ENCODE measurements at regions not wholly inside any gene's neighbourhood (a gene's known extent, or its start where the extent isn't known, plus 50 kb on each side); places are given as distances from the start of the nearest gene placed in this dataset.
"Not testable (repeated sequence)": the region's sequence is repeated elsewhere in the genome, so short reads cannot be mapped to it uniquely, and the experiment has no call there.

- no peak for DNase-seq
Observed at GRCh38 chr22:47512617-47513016, 750.2 kb downstream of the TBC1D22A start.

GRCh38 chr22:47504962-47505361, 742.5 kb downstream of the TBC1D22A start:
- no peak for DNase-seq

DNA sequence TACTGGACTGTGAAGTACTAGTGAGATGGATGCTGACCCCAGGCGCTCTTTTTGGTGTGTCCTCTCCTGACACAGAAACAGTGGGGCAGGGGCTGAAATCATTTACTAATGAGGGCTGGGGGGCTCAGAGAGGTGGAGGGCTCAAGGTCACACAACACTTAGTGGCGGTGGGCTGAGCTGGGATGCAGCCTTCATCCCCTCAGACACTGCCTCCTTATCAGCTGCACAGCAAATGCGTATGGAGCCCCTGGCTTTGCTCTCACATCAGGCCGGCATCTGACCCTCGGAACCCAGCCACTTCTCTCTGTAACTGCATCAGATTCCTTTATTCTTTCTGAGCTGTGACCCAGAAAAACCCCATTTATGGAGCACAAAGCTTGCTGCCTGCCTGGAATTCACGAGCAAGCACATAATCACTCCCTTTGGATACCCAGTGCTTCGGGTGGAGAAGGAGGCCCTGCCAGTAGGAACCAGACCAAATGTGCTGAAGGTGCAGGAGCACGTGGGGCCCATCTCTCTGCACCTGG, 736.6 kb downstream of the TBC1D22A start:
- no peak for DNase-seq

DNA sequence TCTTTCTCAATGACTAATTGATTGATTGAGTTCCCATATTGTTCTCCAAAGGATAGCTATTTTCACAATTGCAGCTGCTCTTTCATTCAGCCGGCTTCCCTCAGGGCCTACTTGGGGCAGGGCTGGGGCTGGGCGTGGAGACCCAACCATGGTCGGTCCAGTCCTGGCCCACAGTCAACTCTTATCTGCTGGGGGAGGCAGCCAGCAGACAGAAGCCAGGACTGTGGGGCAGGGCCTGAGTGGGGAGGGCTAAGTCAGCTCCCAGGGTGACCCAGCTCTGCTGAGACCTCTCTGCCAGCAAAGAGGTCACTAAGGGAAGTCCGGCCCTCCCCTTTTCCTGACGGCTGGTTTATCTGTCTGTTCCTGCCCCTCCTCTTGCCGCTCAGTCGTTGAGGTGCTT, 735.2 kb downstream of the TBC1D22A start:
- DNase-seq, result no peak

DNA sequence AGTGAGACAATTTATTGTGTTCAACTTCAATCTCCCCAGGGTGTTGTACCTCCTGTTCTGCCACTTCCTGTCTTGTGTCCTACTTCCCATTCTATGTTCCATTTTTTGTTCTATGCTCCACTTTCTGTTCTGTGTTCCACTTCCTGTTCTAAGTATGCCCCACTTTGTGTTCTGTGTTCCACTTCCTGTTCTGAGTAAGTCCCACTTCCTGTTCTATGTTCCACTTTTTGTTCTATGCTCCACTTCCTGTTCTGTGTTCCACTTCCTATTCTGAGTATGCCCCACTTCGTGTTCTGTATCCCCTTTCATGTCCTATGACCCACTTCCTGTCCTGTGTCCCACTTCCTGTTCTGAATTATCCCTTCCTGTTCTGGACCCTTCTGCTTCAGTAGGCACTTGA, 732.7 kb downstream of the TBC1D22A start:
- DNase-seq, result no peak

GRCh38 chr22:47488131-47488530, 725.7 kb downstream of the TBC1D22A start:
- DNase-seq, result not testable (repeated sequence)

DNA sequence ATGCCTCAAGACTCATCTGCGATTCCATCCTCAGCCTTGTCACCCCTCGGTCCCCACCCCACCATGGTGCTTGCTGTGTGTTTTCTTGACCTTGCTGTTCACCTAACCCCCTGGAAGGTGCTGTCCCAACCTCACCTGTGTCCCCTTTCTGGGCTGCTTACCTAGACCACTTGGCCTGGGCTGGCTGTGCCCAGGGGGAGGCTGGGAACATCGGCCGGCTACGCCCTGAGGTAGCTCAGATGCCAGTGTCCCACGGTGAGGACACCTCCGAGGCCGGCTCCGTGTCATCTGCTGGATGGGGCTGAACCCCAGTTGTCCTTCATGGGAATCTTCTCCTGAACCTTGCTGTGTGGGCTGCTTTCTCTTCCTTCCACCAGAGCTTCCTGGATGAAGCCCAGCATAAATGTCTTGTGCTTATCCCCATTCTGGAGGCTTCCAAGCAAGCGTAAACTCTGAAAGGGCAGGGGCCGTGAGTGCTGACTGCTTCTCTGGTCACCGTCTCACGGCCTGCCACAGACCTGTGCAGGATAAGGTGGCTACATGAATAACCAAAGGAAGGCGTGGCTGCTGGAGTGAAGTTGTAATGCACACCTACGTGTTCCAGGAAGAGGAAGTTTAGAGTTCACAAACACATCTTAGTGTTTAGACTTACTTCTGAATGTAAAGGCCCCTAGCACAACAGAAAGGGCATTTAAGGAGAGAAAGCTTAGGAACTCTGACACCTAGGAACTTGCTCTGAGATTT, 724.3 kb downstream of the TBC1D22A start:
- DNase-seq, result no peak

DNA sequence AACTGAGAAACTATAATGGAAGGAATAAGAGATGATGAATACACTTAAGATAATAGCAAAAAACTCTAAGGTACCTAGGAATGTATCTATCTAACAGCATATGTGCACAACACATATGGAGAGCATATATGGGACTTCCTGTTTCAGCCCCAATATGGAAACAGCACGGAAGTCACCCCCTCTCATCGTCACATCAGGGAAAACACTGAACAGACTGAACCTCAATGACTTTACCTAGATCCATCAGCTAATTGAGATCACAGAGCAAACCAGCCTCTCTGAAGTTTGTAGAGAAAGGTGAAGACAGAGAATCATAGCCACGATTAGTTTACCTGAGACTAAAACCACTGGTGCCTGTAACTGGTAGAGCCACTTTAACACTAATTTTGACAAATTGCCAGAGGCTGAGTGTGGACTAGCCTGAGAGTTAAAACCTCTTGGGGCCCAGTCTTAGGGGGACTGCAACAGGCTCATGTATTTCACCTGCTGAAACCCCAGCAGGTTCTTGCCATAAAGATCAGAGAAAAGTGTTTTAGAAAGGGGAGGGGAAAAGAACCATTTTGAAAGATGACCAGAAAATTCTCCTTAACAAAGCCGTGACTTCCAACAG, 722.6 kb downstream of the TBC1D22A start:
- no peak for DNase-seq

DNA sequence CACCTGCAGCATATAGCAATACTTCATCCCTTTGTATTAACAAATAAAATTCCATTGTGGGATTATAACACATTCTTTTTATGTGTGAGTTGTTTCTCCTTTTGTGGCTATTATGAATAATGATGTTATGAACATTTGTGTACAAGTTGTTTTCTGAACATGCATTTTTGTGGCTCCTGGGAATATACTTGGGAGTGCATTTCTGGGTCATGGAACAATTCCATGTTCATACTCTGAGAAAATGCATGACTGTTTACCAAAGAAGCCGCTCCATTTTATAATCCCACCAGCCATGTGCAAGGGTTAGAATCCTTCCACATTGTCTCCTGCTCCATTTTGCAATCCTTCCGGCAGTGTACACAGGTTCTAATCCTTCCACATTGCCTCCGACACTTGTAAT, 713.8 kb downstream of the TBC1D22A start:
- DNase-seq, result no peak

DNA sequence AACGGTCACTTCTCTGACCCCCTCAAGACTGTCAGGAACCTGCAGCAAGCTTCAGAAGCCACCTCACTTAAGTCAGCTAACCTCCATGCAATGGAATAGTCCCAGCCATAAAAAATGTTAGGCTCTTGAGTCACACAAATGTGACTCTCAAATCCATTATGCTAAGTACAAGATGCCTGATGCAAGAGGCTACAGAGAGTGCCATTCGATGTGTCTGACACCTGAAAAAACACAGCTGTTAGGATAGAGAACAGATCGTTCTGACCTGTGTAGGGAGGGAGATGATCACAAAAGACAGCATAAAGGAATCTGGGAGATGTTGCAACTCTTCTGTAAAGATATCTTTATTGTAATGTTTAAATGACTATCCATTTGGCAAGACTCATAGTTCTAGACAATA, 712.4 kb downstream of the TBC1D22A start:
- DNase-seq, result no peak

DNA sequence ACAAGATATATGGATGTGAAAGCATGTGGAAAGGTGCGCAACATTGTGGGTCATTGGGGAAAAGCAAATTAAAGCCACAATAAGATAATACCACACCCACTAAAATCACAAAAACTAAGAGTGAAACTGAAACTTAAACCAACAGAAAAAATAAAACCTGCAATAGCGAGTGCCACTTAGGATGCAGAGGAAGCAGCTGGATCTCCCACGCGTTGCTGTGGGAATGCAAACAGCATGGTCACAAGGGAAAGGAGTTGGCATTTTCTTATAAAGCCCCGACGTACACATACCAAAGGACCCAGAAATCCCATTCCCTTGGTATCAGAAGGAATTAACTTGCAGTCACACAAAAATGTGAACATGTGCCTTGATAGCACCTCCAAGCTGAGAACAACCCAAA, 712.0 kb downstream of the TBC1D22A start:
- no peak for DNase-seq

DNA sequence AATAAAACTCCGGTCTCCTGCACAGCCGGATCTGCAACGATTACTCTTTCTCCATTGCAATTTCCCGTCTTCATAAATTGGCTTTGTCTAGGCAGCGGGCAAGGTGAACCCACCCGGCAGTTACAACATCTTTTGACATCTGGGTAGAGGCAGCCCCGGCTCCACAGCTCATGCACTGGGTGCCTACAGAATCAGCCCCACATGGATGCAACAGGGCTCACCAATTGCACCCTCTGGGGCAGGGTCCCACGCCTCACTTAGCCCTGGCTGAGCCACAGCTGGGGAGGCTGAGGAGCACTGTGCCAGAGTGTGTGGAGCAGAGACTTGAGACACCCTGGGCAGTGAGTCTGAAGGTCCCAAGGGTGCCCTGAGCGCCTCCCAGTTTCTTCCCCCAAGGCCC, 710.2 kb downstream of the TBC1D22A start:
- DNase-seq, result no peak

DNA sequence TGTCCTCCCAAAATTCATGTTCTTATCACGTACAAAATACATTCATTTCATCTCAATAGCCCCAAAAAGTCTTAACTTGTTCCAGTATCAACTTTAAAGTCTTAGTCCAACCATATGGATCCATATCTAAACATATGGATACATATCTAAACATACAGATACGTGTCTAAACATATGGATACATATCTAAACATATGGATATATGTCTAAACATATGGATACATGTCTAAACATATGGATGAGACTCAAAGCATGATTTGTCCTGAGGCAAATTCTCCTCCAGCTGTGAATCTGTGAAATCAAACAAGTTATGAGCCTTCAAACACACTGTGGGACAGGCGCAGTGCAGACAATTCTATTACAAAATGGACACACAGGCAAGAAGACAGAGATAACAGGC, 709.0 kb downstream of the TBC1D22A start:
- no peak for DNase-seq

GRCh38 chr22:47465809-47466208, 703.4 kb downstream of the TBC1D22A start:
- no peak for DNase-seq

DNA sequence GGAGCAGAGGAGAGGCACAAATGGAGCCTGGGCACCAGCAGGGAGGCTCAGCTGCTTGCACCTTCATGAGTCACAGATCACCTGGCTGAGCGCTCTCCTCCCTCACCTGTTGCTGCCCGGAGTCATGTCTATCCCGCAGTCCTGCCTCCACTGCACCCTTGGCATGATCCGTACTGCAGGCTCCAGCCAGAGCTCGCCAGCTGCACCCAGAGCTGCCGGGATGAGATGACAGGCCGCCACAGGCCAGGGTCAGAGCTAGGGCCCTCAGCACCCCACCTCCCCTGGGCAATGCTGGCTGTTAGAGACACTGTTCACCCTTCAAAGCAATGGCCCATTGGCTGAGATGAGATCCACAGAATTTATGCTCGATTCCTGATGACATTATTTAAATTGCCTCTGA, 702.8 kb downstream of the TBC1D22A start:
- DNase-seq, result no peak

GRCh38 chr22:47463220-47463619, 700.8 kb downstream of the TBC1D22A start:
- DNase-seq, result no peak

GRCh38 chr22:47460861-47461260, 698.4 kb downstream of the TBC1D22A start:
- no peak for DNase-seq

DNA sequence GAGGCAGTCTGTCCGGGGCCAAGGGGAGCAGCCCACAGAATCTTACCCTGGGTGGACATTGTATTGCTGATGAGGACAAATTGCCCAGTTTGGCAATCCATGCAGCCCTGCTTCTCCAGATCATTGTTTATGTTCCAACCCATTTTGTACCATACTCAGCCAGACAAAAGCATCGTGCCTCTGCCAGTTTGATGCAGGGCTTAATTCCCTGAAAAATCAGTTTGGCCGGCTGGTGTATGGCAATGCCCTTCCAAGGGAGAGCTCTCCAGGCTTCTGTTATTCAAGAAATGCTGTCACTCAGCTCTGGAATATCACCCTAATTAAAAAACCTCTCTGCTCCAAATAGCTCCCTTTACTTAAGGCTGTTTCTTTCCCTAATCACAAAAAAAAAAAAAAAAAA, 697.7 kb downstream of the TBC1D22A start:
- peak in 3 of 56 donors; percentile 11 to 22 (median 14) for DNase-seq

GRCh38 chr22:47458348-47458747, 695.9 kb downstream of the TBC1D22A start:
- DNase-seq, result no peak

DNA sequence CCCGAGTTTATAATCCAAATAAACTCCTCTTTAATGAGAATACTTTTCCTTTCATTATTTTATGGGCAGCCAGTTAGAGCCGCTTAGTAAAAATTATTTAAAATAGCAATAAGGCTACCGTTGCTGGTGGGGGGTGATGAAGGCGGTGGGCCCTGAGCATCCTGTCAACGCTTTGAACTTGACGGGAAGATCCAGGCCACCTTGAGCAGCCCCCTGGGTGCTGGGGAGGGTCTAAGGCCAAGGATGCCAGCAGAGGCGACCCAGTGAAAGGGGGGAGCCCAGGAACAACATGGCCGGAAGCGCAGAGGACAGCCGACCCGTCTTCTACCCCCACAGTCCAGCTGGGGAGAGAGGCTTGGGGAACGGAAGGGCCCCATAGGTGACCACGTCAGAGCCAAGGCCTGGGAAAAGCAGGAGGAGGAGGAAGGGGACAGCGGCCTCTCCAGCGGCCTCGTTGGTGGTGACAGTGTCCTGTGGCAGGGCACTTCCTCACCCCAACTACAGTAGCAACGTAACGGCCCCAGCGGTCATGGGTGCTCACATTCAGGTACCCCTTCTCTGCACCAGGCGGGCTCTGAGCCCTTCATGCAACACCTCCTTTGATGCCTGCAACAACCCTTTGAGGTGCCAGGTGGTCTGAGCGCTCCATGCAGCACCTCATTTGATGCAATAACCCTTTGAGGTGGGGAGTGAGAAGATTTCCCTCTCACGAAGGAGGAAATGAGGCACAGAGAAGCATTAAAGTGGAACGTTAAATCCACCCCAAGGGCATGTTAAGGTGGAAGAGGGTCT, 695.3 kb downstream of the TBC1D22A start:
- DNase-seq, result no peak

DNA sequence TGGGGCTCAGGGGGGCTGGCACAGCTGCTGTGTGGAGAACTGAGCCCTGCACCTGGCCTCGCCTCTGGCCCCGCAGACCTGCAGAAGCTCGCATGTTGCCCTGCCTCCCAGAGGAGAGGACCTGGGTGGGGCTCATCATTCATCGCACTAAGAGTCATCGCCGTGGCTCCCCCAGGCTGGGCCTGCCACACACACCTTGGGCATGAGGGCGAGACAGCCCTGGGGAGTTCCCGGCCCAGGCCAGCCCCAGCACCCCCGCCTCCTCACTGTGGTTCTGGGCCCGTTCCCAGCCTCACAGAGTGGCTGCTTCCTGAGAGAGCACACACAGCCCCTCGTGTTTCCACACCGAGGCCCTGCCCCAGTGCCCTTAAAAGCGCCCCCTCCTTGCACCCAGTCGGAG, 694.6 kb downstream of the TBC1D22A start:
- DNase-seq, result no peak

GRCh38 chr22:47456031-47456430, 693.6 kb downstream of the TBC1D22A start:
- no peak for DNase-seq
